ENCODE measurements at regions not wholly inside any gene's neighbourhood (a gene's known extent, or its start where the extent isn't known, plus 50 kb on each side); places are given as distances from the start of the nearest gene placed in this dataset.

GRCh38 chr20:55097621-55098020 is 622.2 kb downstream of the DOK5 start:
- Mint-ChIP-seq H3K9me3 (peaks cover 10% of the 10 kb centered on the region), H3K4me3 (no peak overlapping the region), H3K27ac (no peak overlapping the region), H3K4me1 (no peaks in the 10 kb centered on the region), H3K36me3 (ENCODE audit: low read depth) (no peaks in the 10 kb centered on the region), H3K27me3 (no peaks in the 10 kb centered on the region)
- DNase-seq: no peak
- ATAC-seq (ENCODE audit: low read depth): no peak
- ChIA-PET CTCF (no interaction called here), POLR2A (no interaction called here)
- no peak for TF ChIP-seq CTCF (IDR thresholded peaks at IDR 0.05)
- intact Hi-C loops (cut with micrococcal nuclease): no loop called here

- Mint-ChIP-seq H3K36me3 (ENCODE audit: low read depth) (no peaks in the 10 kb centered on the region), H3K27me3 (no peaks in the 10 kb centered on the region), H3K9me3 (peaks cover 10% of the 10 kb centered on the region), H3K4me3 (no peak overlapping the region), H3K4me1 (no peaks in the 10 kb centered on the region), H3K27ac (no peak overlapping the region)
- CTCF ChIA-PET: no interaction called here
- POLR2A ChIA-PET: no interaction called here
- intact Hi-C loops (cut with micrococcal nuclease): no loop called here
- DNase-seq (no peak), ATAC-seq (ENCODE audit: low read depth) (no peak)
- TF ChIP-seq CTCF (IDR thresholded peaks at IDR 0.05): no peak
Observed at GRCh38 chr20:55095745-55096400, 620.5 kb downstream of the DOK5 start.

GRCh38 chr20:55094353-55094861 is 619.0 kb downstream of the DOK5 start:
- Mint-ChIP-seq H3K27me3 (no peaks in the 10 kb centered on the region), H3K27ac (no peak overlapping the region), H3K4me3 (no peak overlapping the region), H3K9me3 (peaks cover 14% of the 10 kb centered on the region), H3K36me3 (ENCODE audit: low read depth) (no peaks in the 10 kb centered on the region), H3K4me1 (no peaks in the 10 kb centered on the region)
- ChIA-PET CTCF (no interaction called here), POLR2A (no interaction called here)
- intact Hi-C loops (cut with micrococcal nuclease): no loop called here
- TF ChIP-seq CTCF (IDR thresholded peaks at IDR 0.05): no peak
- DNase-seq (no peak), ATAC-seq (ENCODE audit: low read depth) (no peak)

- CTCF ChIA-PET: no interaction called here
Observed at GRCh38 chr20:55090286-55090685, 614.9 kb downstream of the DOK5 start.

GRCh38 chr20:55086421-55086820 is 611.0 kb downstream of the DOK5 start:
- no peak for TF ChIP-seq CTCF (IDR thresholded peaks at IDR 0.05)
- H3K27ac Mint-ChIP-seq: no peak overlapping the region
- no peak for DNase-seq
- H3K9me3 Mint-ChIP-seq: peaks cover 11% of the 10 kb centered on the region
- no peaks in the 10 kb centered on the region for H3K27me3 Mint-ChIP-seq
- H3K36me3 Mint-ChIP-seq (ENCODE audit: low read depth): no peaks in the 10 kb centered on the region
- no peak for ATAC-seq (ENCODE audit: low read depth)
- POLR2A ChIA-PET: no interaction called here
- intact Hi-C loops (cut with micrococcal nuclease): no loop called here
- CTCF ChIA-PET: no interaction called here
- H3K4me1 Mint-ChIP-seq: no peaks in the 10 kb centered on the region
- H3K4me3 Mint-ChIP-seq: no peak overlapping the region

More at GRCh38 chr20:55090286-55090685, 614.9 kb downstream of the DOK5 start:
- no peaks in the 10 kb centered on the region for H3K36me3 Mint-ChIP-seq (ENCODE audit: low read depth)
- DNase-seq: no peak
- intact Hi-C loops (cut with micrococcal nuclease): no loop called here
- no peak overlapping the region for H3K4me3 Mint-ChIP-seq
- no peaks in the 10 kb centered on the region for H3K27me3 Mint-ChIP-seq
- peaks cover 18% of the 10 kb centered on the region for H3K9me3 Mint-ChIP-seq
- TF ChIP-seq CTCF (IDR thresholded peaks at IDR 0.05): no peak
- no peaks in the 10 kb centered on the region for H3K4me1 Mint-ChIP-seq
- ATAC-seq (ENCODE audit: low read depth): no peak
- H3K27ac Mint-ChIP-seq: no peak overlapping the region
- POLR2A ChIA-PET: no interaction called here

Data from activated B cell treated with CpG ODN at 0.5 μM for 24 hours (primary cell).